ENCODE measurements at regions not wholly inside any gene's neighbourhood (a gene's known extent, or its start where the extent isn't known, plus 50 kb on each side); places are given as distances from the start of the nearest gene placed in this dataset.

DNA sequence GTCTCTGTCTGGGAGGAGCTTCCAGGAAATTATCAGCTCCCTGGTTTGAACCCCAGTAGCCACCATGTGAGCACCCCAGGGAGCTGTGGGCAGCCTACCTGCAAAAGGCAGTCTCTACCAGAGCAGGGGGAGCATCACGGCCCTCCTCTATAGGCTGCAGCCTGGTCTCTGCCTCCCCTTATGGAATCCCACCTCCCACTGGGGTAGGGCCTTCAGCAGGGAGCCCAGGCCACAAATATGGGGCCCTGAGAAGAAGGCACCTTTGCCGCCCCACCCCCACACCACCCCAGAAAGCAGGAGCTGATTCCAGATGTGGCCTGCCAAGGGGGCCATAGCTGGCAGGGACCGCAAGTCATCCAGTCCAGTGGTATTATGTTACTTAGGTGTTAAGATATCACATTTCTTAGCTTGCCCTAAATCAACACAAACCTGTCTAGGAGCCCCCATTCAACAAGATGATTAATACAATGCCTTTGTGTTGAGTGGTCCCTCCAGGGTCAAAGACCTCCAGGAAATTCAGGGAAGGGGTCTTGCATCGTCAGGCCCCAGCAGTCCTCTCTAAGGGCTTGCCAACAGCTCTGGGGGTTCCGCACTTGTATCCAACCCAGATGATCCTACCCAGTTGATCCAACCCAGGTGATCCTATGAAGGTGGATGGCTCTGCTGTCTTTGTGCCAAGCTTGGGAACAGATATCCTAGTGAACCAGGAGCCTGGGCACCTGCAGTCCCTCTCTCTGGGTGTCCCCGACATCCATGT, 114.9 kb downstream of the OAT start:
- POLR2A ChIA-PET, result no interaction called here
- H3K9me3 Mint-ChIP-seq (ENCODE audit: unreplicated experiment), result peaks cover 10% of the 10 kb centered on the region
- no peaks in the 10 kb centered on the region for H3K27me3 Mint-ChIP-seq (ENCODE audit: insufficient read depth, unreplicated experiment)
- no peak for DNase-seq (ENCODE audit: unreplicated experiment)
- TF ChIP-seq CTCF (IDR thresholded peaks at IDR 0.05; ENCODE audit: unreplicated experiment), result no peak
- H3K4me1 Mint-ChIP-seq (ENCODE audit: insufficient read depth, unreplicated experiment), result no peaks in the 10 kb centered on the region
- BruUV-seq (replicated peaks), result no TSS peak
- intact Hi-C loops (cut with micrococcal nuclease), result no loop called here
- H3K4me3 Mint-ChIP-seq (ENCODE audit: unreplicated experiment), result no peak overlapping the region
- H3K27ac Mint-ChIP-seq (ENCODE audit: low read depth, unreplicated experiment), result no peak overlapping the region
- H3K36me3 Mint-ChIP-seq (ENCODE audit: insufficient read depth, unreplicated experiment), result no peaks in the 10 kb centered on the region
- CTCF ChIA-PET, result no interaction called here

DNA sequence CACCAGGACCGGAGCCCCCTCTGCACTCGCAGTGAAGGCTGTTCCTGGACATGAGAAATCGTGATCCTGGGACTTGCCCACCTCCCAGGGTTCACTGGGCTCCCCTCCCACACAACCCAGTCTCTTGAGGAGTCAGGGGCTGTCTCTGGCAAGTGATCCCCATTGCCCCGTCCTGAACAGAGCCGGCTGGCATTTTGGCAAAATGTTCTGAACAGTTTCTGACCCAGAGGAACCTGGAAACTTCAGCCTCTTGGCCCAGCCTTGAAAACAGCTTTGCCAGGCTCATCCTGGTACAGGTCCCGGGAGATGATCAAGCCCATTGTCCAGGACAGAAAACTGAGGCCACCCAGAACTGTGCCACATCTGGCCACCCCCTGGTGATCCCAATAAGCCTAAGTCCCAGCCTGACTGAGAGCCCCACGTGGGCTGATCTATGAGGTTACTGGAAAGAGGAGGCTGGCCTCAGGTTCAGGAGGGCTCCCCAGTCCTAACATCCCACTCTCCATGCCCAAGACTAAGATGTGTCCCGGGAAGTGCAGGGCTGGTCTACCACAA, 115.7 kb downstream of the OAT start:
- ChIA-PET CTCF (interaction anchor here (0.5 to 0.9 kb wide), 2 partner anchors 86 to 1235 kb away, joined by 4 to 5 read pairs; no protein-coding TSS in a partner anchor), POLR2A (no interaction called here)
- Mint-ChIP-seq H3K36me3 (ENCODE audit: insufficient read depth, unreplicated experiment) (no peaks in the 10 kb centered on the region), H3K4me3 (ENCODE audit: unreplicated experiment) (no peak overlapping the region), H3K4me1 (ENCODE audit: insufficient read depth, unreplicated experiment) (no peaks in the 10 kb centered on the region), H3K27me3 (ENCODE audit: insufficient read depth, unreplicated experiment) (no peaks in the 10 kb centered on the region), H3K9me3 (ENCODE audit: unreplicated experiment) (peaks cover 10% of the 10 kb centered on the region), H3K27ac (ENCODE audit: low read depth, unreplicated experiment) (no peak overlapping the region)
- BruUV-seq (replicated peaks), result no TSS peak
- no peak for DNase-seq (ENCODE audit: unreplicated experiment)
- intact Hi-C loops (cut with micrococcal nuclease), result no loop called here
- TF ChIP-seq CTCF (IDR thresholded peaks at IDR 0.05; ENCODE audit: unreplicated experiment), result no peak

- DNase-seq (ENCODE audit: unreplicated experiment), result no peak
- BruUV-seq (replicated peaks), result no TSS peak
- H3K36me3 Mint-ChIP-seq (ENCODE audit: insufficient read depth, unreplicated experiment), result no peaks in the 10 kb centered on the region
- no peaks in the 10 kb centered on the region for H3K4me1 Mint-ChIP-seq (ENCODE audit: insufficient read depth, unreplicated experiment)
- CTCF ChIA-PET, result interaction anchor here (0.5 to 1.6 kb wide), 4 partner anchors 9 to 307 kb away, joined by 3 to 4 read pairs (median 4); no protein-coding TSS in a partner anchor
- TF ChIP-seq CTCF (IDR thresholded peaks at IDR 0.05; ENCODE audit: unreplicated experiment), result no peak
- POLR2A ChIA-PET, result no interaction called here
- no peak overlapping the region for H3K27ac Mint-ChIP-seq (ENCODE audit: low read depth, unreplicated experiment)
- peaks cover 10% of the 10 kb centered on the region for H3K9me3 Mint-ChIP-seq (ENCODE audit: unreplicated experiment)
- H3K27me3 Mint-ChIP-seq (ENCODE audit: insufficient read depth, unreplicated experiment), result no peaks in the 10 kb centered on the region
- intact Hi-C loops (cut with micrococcal nuclease), result no loop called here
- no peak overlapping the region for H3K4me3 Mint-ChIP-seq (ENCODE audit: unreplicated experiment)
Observed at GRCh38 chr10:124301736-124302135, 117.0 kb downstream of the OAT start.

DNA sequence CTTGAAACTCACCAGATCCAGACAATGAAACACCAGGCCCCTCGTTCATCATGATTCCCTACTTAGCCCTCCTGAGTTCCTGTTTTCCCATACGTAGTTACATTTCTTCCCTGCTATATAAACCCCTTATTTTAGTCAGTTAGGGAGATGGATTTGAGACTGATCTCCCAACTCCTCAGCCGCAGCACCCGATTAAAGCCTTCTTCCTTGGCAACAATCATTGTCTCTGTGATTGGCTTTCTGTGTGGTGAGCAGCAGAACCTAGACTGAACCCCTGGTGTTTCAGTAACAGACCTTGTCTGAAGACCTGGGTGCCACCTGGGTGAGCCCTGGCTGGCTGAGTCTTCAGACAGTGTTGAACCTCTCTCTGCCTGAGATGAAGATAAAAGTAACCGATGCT, 118.0 kb downstream of the OAT start:
- no peak for TF ChIP-seq CTCF (IDR thresholded peaks at IDR 0.05; ENCODE audit: unreplicated experiment)
- DNase-seq (ENCODE audit: unreplicated experiment), result no peak
- POLR2A ChIA-PET, result no interaction called here
- H3K4me1 Mint-ChIP-seq (ENCODE audit: insufficient read depth, unreplicated experiment), result peaks cover 3% of the 10 kb centered on the region
- H3K4me3 Mint-ChIP-seq (ENCODE audit: unreplicated experiment), result no peak overlapping the region
- no peak overlapping the region for H3K27ac Mint-ChIP-seq (ENCODE audit: low read depth, unreplicated experiment)
- H3K9me3 Mint-ChIP-seq (ENCODE audit: unreplicated experiment), result peaks cover 10% of the 10 kb centered on the region
- no TSS peak for BruUV-seq (replicated peaks)
- no peaks in the 10 kb centered on the region for H3K36me3 Mint-ChIP-seq (ENCODE audit: insufficient read depth, unreplicated experiment)
- CTCF ChIA-PET, result no interaction called here
- H3K27me3 Mint-ChIP-seq (ENCODE audit: insufficient read depth, unreplicated experiment), result no peaks in the 10 kb centered on the region
- intact Hi-C loops (cut with micrococcal nuclease), result no loop called here

All from MCF 10A (cell line).